ENCODE measurements at regions not wholly inside any gene's neighbourhood (a gene's known extent, or its start where the extent isn't known, plus 50 kb on each side); places are given as distances from the start of the nearest gene placed in this dataset.
"Not testable (repeated sequence)": the region's sequence is repeated elsewhere in the genome, so short reads cannot be mapped to it uniquely, and the experiment has no call there.

DNA sequence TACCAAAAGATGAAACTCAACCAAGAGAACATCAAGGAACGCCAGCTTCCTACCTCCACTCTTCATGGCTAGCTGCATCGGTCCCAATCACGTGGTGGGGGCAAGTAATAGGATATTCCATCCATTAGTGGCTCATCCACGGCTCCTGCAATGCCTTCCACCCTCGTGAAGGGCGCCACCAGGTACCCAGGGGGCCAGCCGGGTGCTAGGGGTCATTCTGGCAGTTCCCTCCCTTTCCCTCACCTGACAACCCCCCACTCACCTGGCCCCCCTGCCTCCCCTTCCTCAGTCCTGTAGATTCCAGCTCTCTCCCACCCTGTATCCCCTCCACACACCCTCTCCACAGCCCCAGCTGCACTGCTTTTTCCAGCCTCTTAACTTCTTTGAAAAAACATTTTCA is 161.9 kb downstream of the URI1 start:
- DNase-seq (ENCODE audit: low spot score), result no peak

DNA sequence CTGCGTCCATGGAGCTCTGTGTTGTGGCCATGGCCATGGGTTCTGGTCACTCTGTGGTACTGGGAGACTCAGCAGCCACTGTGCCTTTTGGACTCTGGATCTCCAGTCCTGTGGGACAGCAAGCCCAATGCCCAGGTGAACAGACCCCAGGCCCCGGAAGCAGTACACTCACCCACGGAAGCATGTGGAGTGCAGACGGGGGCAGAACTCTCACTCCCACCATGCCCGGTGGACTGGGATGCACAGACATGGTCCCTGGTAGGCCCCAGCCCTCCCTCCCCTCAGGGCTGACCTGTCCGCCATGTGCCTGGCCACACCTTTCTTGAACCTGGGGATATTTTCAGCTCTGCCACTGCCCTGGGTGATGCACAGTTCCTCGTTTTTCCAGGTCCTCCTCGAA is 163.3 kb downstream of the URI1 start:
- DNase-seq (ENCODE audit: low spot score), result no peak

DNA sequence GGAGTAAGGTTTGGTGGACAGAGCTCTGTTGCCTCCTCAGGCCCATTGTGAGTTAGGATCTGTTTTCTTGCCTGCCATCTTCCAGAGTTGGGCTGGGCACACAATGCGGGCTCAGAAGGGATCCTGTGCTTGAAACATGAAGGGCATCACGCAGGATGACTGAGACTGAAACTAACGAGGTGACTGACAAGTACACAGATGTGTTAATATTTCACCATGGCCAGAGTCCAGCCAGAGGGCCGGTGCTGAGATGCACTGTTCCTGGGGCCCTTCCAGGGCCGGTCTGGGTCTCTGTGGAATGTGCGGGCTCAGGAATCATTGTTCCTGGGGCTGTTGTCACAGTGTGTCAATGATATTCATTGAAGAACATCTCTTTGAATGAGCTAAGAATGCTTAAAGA is 163.7 kb downstream of the URI1 start:
- DNase-seq (ENCODE audit: low spot score), result no peak

GRCh38 chr19:30106417-30107095 is 164.5 kb downstream of the URI1 start:
- DNase-seq (ENCODE audit: low spot score), result no peak

DNA sequence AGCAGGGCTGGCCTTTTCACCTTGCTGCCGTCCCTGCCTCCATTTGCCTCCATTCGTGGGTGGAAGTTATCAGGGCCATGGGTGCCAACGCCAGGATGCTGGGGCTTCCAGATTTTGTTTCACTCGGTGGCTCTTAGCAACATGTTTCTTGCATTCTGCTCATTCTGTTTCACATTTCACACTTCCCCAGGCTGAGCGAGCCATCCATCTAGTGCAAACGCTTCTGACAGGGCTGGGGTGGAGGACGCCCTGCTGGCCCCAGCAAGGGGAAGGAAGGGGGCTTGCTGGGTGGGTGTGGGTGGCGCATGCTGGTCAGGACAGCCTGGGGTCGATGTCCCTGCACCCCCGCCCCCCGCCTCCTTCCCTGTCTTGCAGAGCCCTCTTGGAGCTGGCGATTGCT is 165.2 kb downstream of the URI1 start:
- no peak for DNase-seq (ENCODE audit: low spot score)

DNA sequence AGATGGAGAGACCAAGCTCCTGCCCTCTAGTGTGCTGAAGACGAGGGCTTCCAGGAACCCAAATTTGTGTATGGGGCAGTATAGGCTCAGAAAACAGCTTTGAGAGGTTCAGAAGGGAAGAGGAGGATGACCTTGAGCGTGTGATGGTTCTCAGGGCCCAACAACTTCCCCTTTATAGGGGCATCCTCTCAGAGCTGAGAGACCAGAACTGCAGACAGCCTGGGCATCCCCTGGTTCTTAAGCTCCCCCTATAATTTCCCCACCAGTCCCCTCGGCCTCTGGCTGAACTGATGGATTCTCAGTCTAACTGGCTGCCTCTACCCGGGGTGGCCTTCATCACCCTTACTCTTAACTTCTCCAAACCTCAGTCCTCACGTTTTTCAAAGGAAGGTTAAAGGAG is 167.5 kb downstream of the URI1 start:
- DNase-seq (ENCODE audit: low spot score), result no peak

GRCh38 chr19:30111021-30111855 is 169.2 kb downstream of the URI1 start:
- no peak for DNase-seq (ENCODE audit: low spot score)

- no peak for DNase-seq (ENCODE audit: low spot score)
Measured at GRCh38 chr19:30112171-30112570, 170.1 kb downstream of the URI1 start.

GRCh38 chr19:30112666-30113065 is 170.6 kb downstream of the URI1 start:
- DNase-seq (ENCODE audit: low spot score), result no peak

GRCh38 chr19:30113186-30113585 is 171.1 kb downstream of the URI1 start:
- no peak for DNase-seq (ENCODE audit: low spot score)

- DNase-seq (ENCODE audit: low spot score), result not testable (repeated sequence)
Measured at GRCh38 chr19:30114095-30114494, 172.1 kb downstream of the URI1 start.

GRCh38 chr19:30115947-30116346 is 173.9 kb downstream of the URI1 start:
- no peak for DNase-seq (ENCODE audit: low spot score)

- DNase-seq (ENCODE audit: low spot score), result no peak
Measured at GRCh38 chr19:30116530-30116929, 174.5 kb downstream of the URI1 start.

GRCh38 chr19:30116984-30117555 is 175.0 kb downstream of the URI1 start:
- no peak for DNase-seq (ENCODE audit: low spot score)

DNA sequence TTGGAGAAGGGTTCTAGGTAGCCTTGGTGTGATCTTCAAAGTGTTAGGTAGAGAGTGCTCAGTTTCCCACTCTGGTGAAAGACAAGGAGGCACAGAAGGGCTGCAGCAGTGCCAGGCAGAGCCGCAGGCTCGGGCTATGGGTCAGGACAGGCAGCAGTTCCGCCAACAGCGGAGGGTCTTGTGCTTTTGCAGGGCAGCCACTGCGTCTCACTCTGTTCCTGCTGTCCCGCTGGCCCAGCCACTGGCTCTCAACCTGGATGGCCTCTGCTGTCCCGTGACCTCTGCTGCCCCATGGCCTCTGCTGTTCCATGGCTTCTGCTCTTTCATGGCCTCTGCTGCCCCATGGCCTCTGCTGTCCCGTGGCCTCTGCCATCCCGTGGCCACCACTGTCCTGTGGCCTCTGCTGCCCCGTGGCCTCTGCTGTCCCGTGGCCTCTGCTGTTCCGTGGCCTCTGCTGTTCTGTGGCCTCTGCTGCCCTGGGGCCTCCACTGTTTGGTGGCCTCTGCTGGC is 175.7 kb downstream of the URI1 start:
- DNase-seq (ENCODE audit: low spot score), result no peak

- DNase-seq (ENCODE audit: low spot score), result no peak
Measured at GRCh38 chr19:30118221-30118620, 176.2 kb downstream of the URI1 start.

- no peak for DNase-seq (ENCODE audit: low spot score)
Measured at GRCh38 chr19:30118760-30119159, 176.7 kb downstream of the URI1 start.

DNA sequence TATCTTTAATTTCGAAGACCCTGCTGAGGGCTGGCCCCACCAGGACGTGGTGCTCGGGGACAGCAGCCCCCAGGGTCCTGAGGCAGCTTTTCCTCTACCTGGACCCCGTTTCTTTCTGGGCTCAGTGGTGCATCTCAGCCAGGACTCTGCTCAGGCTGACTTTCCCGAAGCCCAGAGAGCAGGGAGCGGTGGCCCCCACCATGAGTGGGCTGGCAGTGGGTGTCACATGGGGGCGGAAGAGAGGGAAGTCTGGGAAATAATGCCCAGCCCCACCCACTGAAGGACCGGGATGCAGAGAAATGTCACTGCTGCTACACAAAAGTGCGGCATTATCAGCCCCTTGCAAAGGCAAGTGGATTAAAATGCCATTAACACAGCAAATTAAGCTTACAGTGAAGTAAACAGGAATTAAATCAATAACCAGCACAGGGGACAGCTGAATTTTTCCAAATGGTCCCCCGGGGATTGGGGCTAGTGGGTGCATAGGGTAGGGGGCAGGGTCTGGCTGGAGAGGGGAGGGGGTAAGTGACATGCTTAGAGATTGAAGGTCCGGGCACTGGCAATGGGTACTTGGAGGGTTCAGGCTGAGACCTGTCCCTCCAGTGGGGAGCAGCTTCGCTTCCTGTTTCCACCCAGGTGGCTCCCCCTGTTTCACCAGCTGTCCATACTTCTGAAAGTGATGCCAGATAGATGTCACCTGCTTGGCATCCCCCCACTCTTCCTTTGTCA is 177.3 kb downstream of the URI1 start:
- DNase-seq (ENCODE audit: low spot score), result no peak

GRCh38 chr19:30120860-30121484 is 178.9 kb downstream of the URI1 start:
- no peak for DNase-seq (ENCODE audit: low spot score)

DNA sequence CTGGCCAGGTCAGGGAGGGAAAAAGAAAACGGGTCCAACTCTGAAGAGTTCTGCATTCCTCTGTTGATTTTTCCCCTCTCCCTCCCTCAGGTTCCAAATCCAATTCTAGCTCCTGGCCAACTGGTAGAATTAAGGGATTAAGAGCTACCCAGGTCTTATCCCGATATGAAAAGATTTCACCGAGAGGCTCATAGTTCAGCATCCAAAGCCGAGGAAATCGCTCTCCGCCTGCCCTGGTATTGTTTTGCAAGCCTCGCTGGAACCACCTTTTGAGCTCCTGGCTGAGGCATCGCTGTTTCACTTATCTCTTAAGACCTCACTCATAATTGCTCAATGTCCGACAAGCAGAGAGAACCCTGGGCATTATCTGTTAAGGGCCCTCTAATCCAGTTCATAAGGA is 180.4 kb downstream of the URI1 start:
- no peak for DNase-seq (ENCODE audit: low spot score)

GRCh38 chr19:30123119-30123518 is 181.1 kb downstream of the URI1 start:
- DNase-seq (ENCODE audit: low spot score), result no peak

DNA sequence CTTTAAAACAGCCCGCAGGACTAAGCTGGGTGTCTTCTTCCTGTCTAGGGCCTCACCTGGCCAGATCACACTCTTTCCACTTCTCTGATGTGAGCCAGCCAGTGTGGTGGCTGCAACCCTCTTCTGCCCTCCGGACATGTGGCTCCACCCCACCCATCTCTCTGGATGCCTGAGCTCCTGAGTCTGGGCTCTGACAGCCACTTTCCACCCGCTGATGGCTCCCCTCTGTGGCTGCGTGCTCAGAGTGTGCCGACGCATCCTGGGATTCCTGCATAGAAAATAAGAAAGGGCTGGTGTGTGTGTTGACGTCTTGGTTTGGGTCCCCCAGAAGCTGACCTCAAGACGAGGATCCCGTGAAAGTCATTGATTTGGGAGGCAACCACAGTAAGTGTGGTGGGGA is 181.6 kb downstream of the URI1 start:
- DNase-seq (ENCODE audit: low spot score), result no peak

All from SW480 (cell line).